Activated B cell treated with CpG ODN at 0.5 μM for 24 hours (primary cell): ENCODE measurements at regions not wholly inside any gene's neighbourhood (a gene's known extent, or its start where the extent isn't known, plus 50 kb on each side); places are given as distances from the start of the nearest gene placed in this dataset.

Experiments
- ATAC-seq: fragments of 200-7000 bp; cut with Tn5 transposase; one replicate; pipeline ENCODE4 v1.10.0; 2021; ENCODE audit warnings: low read depth, mild to moderate bottlenecking, moderate library complexity
- CTCF ChIA-PET: fragments of 350-600 bp; sonication (Branson Sonifier 250); formaldehyde crosslinking; loops from one replicate; lab custom pipeline; 2021; ENCODE audit warnings: antibody characterized with exemption; lab: Charles Lee
- POLR2A ChIA-PET: fragments of 350-600 bp; sonication (Branson Sonifier 250); formaldehyde crosslinking; loops from one replicate; lab custom pipeline; 2021; ENCODE audit warnings: antibody characterized with exemption; lab: Charles Lee
- DNase-seq: peaks from one replicate; pipeline ENCODE4 v3.0.0; 2022
- H3K27ac Mint-ChIP-seq: one replicate; pipeline ENCODE4 v1.8.0; 2020; ENCODE audit warnings: mixed read lengths
- H3K27me3 Mint-ChIP-seq: one replicate; pipeline ENCODE4 v1.8.0; 2021; ENCODE audit warnings: mixed read lengths
- H3K36me3 Mint-ChIP-seq: one replicate; pipeline ENCODE4 v1.8.0; 2021; ENCODE audit warnings: low read depth, mixed read lengths
- H3K4me1 Mint-ChIP-seq: one replicate; pipeline ENCODE4 v1.8.0; 2021; ENCODE audit warnings: mixed read lengths
- H3K4me3 Mint-ChIP-seq: one replicate; pipeline ENCODE4 v1.8.0; 2020; ENCODE audit warnings: mild to moderate bottlenecking, mixed read lengths
- H3K9me3 Mint-ChIP-seq: one replicate; pipeline ENCODE4 v1.8.0; 2020; ENCODE audit warnings: mixed read lengths
- intact Hi-C: fragments of 100-400 bp; cut with micrococcal nuclease; formaldehyde crosslinking; loops from one replicate; pipeline ENCODE4 v1.15.1; 2024
- TF ChIP-seq, protein P1 (sequence below): fragments of 200-600 bp; IDR thresholded peaks from one replicate; pipeline ENCODE4 v1.8.0; 2022; ENCODE audit warnings: antibody characterized with exemption, mild to moderate bottlenecking

DNA sequence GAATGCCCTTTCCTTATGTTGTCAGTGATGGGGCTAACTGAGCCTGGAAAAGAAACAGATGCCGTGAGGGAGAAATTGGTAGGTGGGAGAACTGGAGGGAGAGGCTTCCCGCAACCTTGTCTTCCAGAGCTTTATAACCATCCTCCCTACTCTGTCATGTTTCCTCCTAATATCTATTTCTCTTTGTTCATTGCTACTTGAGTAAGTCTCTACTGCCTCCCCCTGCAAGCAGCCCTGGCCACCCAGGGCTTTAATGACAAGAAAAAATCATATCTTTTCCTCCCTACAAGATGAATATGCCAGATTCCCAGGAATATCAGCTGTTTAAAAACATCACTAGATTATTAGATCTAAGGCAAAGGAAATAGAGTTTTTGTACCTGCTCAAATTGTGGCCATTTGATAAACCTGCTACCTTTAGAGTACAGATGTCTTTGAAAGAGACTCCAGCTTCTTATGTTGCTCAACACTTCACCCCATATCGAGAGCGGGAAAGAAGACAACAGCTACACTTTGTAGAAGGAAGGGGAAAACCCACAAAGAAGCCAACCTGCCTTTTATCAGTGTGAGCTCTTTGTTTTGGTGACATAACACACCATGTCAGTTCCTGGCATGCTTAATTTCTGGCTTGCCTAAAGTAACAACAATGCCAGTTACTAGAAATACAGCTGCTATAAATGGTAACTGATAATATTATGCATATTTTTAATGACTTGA lies 186.6 kb upstream of the LEF1 start:
- ChIA-PET CTCF (no interaction called here), POLR2A (no interaction called here)
- DNase-seq (no peak), ATAC-seq (no peak)
- H3K36me3 Mint-ChIP-seq, result no peaks in the 10 kb centered on the region
- H3K4me1 Mint-ChIP-seq, result no peaks in the 10 kb centered on the region
- no peaks in the 10 kb centered on the region for H3K9me3 Mint-ChIP-seq
- intact Hi-C loops, result no loop called here
- H3K4me3 Mint-ChIP-seq, result no peak overlapping the region
- peaks cover 3% of the 10 kb centered on the region for H3K27me3 Mint-ChIP-seq
- H3K27ac Mint-ChIP-seq, result no peak overlapping the region
- TF ChIP-seq, protein P1, sequence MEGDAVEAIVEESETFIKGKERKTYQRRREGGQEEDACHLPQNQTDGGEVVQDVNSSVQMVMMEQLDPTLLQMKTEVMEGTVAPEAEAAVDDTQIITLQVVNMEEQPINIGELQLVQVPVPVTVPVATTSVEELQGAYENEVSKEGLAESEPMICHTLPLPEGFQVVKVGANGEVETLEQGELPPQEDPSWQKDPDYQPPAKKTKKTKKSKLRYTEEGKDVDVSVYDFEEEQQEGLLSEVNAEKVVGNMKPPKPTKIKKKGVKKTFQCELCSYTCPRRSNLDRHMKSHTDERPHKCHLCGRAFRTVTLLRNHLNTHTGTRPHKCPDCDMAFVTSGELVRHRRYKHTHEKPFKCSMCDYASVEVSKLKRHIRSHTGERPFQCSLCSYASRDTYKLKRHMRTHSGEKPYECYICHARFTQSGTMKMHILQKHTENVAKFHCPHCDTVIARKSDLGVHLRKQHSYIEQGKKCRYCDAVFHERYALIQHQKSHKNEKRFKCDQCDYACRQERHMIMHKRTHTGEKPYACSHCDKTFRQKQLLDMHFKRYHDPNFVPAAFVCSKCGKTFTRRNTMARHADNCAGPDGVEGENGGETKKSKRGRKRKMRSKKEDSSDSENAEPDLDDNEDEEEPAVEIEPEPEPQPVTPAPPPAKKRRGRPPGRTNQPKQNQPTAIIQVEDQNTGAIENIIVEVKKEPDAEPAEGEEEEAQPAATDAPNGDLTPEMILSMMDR, result no peak

DNA sequence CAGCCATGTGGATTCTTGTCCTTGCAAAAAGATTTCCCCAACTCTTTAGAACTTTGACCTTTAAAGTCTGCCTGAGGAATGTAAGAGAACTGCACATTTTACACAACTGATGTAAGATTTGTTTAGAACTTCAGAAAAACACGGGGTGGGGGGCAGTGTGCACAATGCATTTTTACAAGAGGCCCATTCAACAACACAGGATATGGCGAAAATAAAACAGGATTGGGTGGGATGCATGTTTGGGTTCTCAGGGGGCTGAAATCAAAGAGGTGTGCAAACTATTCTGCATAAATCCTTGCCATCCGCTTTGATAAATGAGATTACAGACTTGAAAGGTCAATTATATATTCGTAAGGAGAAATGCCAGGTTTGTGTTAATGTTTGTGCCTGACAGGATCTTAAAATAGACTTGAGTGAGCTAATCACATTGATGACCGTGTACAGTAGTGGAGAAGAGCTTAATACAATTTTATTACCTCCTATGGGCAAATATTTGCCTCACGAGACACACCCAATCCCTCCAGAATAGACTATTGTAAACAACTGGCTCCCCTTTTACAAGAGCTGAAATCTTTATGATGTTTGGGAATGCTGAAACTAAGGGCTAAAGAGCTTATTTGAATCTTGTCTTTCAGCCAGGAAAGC lies 184.1 kb upstream of the LEF1 start:
- TF ChIP-seq, protein P1, result no peak
- ATAC-seq (no peak), DNase-seq (no peak)
- Mint-ChIP-seq H3K4me1 (no peaks in the 10 kb centered on the region), H3K36me3 (no peaks in the 10 kb centered on the region), H3K27me3 (no peaks in the 10 kb centered on the region), H3K27ac (no peak overlapping the region), H3K4me3 (no peak overlapping the region), H3K9me3 (peaks cover 3% of the 10 kb centered on the region)
- ChIA-PET POLR2A (no interaction called here), CTCF (no interaction called here)
- intact Hi-C loops, result no loop called here

DNA sequence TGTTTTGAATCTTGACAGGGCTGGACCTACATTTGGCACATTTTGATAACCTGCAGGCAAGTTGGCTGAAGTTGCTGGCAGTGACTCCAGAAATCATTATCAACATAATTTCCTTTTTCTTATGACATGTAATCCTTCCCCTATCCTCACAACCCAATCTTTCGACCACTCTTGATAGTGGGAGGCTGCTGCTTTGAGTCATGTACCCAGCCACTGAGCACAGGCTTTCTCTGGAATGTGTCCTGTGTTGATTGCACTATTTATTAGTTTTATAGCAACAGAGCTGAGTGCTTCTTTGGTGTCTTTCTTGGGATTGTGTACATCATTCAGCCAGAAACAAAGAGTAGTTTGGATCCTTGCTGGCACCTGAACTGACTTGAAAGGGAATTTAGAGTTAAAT lies 183.1 kb upstream of the LEF1 start:
- no peak for ATAC-seq
- CTCF ChIA-PET, result no interaction called here
- TF ChIP-seq, protein P1, result no peak
- Mint-ChIP-seq H3K27ac (no peak overlapping the region), H3K4me1 (no peaks in the 10 kb centered on the region), H3K27me3 (no peaks in the 10 kb centered on the region), H3K36me3 (no peaks in the 10 kb centered on the region), H3K9me3 (peaks cover 3% of the 10 kb centered on the region), H3K4me3 (no peak overlapping the region)
- no peak for DNase-seq
- intact Hi-C loops, result no loop called here
- POLR2A ChIA-PET, result no interaction called here

DNA sequence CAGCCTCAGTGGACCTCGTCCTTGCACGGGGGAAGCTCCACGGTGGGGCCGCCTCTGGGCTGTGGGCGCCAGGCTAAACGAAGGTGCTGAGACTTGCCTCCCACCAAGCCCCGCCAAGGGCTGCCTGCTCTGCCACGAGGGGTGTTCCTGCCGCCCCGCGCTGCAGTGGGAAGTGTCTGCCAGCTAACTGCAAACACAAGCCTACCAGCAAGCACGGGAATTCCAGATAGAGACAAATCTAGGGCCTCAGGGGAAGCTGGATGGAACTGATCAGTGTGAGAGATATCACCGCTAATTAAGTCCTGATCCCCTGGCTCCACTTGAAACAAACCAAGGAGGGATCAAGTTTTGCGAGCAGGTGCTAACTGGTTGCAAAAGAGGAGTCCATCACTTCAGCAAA lies 181.6 kb upstream of the LEF1 start:
- Mint-ChIP-seq H3K27me3 (no peaks in the 10 kb centered on the region), H3K9me3 (peaks cover 3% of the 10 kb centered on the region), H3K4me3 (no peak overlapping the region), H3K4me1 (no peaks in the 10 kb centered on the region), H3K27ac (no peak overlapping the region), H3K36me3 (no peaks in the 10 kb centered on the region)
- intact Hi-C loops, result no loop called here
- DNase-seq (no peak), ATAC-seq (no peak)
- CTCF ChIA-PET, result no interaction called here
- TF ChIP-seq, protein P1, result no peak
- POLR2A ChIA-PET, result no interaction called here

DNA sequence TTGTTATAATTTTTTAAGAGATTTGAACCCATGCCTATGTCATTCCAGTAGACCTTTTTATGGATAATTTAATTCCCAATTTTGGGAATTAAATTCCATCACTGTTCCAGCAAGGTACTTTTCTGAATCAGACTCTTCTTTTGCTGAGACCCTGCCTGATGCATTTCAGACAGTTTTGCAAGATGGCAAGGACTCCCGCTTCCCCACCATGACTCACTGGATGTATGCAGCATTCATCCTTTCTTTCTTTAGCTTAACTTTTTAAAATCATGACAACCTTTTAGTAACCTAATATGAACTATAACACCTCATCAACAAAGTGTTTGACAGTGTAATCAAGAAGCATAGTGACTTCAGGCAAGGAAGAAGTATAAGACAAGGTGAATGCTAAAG lies 178.1 kb upstream of the LEF1 start:
- ChIA-PET CTCF (no interaction called here), POLR2A (no interaction called here)
- TF ChIP-seq, protein P1, result no peak
- no peaks in the 10 kb centered on the region for H3K36me3 Mint-ChIP-seq
- no peak for DNase-seq
- no peak overlapping the region for H3K27ac Mint-ChIP-seq
- no peaks in the 10 kb centered on the region for H3K4me1 Mint-ChIP-seq
- intact Hi-C loops, result no loop called here
- no peak overlapping the region for H3K4me3 Mint-ChIP-seq
- ATAC-seq, result no peak
- H3K9me3 Mint-ChIP-seq, result peaks cover 3% of the 10 kb centered on the region
- no peaks in the 10 kb centered on the region for H3K27me3 Mint-ChIP-seq
